GF-D8 (cell line): ENCODE measurements at regions not wholly inside any gene's neighbourhood (a gene's known extent, or its start where the extent isn't known, plus 50 kb on each side); places are given as distances from the start of the nearest gene placed in this dataset.

Source experiments
- DNase-seq: peaks from one replicate; lab custom pipeline; 2025; lab: John Stamatoyannopoulos, UW

DNA sequence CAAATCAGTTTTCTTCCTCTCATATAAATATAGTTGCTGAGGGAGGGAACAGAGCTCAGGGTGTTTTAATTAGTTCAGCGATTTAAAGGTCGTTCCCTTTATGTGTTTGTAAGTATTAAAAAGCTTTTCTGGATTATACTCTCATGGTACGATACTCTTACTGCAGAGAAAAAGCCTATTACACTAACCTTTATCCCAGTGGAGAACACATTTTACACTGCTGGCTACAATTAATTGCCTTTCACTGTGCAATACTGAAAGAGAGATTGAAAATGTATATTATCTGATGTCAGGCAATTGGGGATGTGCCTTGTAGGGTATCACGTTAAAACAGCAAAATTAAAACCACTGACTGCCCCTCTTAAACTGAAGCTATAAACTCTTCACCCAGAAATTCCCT is 526.9 kb upstream of the SGCG start:
- DNase-seq: no peak

DNA sequence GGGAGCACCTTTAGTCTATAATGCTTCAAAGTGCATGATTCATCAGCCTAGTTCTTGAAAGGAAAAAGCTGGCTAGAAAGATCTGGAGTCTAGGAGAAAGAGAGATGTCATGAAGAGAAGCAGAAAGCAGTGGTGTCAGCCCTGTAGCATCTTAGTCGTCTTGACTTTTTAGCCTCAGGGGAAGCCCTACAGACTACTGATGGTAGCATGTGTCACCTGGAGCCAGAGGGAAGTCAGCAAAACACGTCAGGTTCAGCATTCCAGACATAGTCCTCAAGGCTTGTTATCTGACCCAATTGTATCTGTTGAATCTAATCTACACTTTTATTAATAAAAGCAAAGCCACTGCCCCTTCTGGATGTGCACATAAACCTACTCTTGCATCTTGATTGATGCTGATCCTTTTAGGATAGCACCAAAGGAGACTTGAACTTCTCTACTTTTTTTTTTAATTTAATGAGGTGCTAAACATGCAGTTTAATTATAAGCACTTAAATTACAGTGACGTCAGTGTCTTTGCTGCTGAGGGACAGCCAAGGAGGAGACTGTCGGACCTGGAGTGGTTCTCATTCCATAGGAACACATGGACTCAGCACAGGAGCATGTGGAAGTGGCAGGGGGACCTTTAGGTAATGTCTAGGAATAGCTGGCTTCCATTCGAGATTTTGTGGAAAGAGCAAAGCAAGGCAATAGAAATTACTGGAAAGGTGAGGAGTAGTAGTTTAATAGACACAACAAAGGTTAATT is 525.5 kb upstream of the SGCG start:
- DNase-seq: no peak

DNA sequence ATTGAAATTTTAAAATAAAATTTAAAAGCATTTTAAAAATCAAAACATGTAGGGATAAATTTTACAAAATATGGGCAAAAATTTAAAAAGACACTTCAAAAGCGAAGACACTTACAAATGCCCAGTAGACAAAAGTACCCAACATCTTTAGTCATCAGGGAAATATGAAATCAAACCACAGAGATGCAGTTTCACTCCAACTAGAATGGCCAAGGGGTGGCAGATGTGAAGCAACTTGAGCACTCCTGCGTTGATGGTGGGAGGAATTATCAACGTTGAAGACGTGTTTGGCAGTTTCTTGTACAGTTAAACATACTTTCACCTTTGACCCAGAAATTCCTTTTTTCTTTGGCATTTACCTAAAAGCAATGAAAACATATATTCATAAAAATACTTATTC is 518.0 kb upstream of the SGCG start:
- no peak for DNase-seq

DNA sequence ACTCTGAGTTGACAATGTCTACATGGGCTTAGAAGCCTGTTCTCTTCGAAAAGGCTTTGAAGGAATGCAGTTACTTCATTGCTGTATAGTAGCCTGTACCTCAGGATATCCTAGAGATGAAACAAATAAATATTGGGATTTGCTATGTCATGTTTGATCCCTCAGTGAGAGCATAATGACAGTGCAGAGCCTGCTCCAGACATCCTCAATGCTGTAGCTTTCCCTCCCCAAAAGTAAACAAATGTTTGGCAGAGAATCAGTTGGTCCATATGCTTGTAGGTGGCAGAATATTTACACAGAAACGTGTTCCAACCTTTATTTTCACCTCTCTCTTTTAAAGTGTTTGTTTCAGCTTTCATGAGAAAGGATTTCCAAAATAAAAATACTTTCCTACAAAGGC is 515.3 kb upstream of the SGCG start:
- no peak for DNase-seq

DNA sequence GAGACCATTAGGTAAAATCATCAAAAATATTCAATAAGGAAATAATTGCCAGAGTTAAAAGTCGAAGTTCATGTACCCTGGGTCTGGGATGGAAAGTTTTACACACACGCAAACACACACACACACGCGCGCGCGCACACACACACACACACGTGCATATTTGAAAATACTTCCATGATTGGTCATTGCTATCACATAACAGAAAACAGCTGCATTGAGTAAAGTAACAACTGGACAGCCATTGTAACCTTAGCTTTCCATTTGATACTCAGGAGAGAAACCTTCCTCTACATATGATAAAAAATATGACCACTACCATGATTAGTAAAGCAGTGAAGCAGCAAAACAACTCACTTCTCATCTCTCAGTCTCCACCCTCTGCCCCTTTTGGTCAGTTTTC is 490.0 kb upstream of the SGCG start:
- DNase-seq: no peak

DNA sequence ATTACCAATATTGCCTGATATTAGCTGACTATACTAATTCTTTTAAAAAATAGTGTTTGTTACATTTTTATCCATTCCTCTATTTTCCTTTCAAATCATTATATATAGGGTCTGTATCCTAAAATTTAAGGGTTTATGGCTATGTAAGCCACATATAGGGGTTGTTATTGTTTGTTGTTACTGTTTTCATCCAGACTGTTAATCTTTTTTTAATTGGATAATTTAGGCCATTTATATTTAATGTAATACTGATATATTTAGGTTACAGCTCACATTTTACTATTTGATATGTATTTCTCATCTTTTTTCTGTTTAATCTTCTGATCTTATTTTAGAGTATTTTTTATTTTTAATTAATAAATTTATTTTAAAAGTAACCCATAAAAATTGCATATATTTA is 487.1 kb upstream of the SGCG start:
- DNase-seq: no peak

DNA sequence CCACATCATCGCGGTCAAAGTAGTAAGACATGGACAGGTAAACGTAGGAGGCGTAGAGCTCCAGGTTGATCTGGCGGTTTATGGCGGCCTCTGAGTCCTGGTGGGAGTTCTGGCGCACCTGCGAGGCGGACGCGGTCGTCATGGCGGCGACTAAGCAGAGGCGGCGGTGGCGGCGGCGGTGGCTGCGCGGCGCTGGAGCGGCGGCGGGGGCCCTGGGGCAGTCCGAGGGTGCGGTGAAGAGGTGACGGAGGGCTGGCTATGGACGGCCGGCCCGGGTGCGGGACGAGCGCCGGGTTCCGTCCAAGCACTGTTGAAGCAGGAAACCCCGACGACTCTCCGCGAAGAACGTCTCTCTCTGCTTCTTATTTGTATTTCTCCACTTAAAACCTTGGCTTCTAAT is 484.3 kb upstream of the SGCG start:
- no peak for DNase-seq

DNA sequence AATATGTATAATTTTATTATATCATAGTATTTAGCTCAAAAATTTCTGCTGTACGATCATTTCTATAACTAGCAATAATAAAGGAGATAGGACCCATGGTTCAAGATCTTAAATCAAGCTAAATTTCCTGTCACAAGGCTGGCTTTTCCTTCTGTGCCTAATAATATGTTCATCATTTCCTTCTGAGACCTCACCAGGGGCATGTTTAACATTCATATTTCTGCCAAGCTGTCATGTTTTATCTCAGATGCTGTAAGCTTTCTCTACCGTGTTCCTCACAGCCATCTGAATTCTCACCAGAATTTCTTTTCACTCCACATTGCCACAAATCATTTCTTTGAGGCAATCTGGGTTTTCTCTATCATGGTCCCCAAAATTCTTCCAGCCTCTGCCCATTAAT is 482.3 kb upstream of the SGCG start:
- DNase-seq: no peak

DNA sequence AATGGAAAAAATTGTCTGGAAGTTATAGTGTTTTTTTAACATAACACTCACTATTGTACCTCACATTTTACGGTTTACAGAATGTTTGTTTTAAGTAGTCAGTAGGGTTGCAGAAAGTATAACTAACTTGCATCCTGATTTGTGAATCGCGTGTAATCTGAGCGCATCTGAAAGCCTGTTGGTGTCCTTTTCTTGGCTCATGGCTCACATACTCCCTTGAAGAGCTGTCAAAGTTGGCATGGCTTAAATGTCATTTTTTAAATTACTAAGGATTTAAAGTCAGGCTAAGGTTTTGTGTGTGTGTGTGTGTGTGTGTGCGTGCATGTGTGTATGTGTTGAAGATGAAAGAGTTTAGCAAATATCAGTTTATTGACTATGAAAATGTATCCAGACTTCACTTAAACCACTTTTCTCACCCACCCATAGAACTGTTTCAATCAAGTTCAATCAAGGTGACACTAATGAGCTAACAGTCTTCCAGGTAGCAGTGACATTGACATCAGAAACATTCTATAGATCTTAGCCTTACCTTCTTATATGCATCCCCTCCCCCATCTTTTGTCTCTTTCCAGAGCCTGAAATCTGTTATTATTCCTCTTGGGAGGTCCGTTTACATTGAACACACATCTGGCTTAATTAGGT is 480.4 kb upstream of the SGCG start:
- no peak for DNase-seq

DNA sequence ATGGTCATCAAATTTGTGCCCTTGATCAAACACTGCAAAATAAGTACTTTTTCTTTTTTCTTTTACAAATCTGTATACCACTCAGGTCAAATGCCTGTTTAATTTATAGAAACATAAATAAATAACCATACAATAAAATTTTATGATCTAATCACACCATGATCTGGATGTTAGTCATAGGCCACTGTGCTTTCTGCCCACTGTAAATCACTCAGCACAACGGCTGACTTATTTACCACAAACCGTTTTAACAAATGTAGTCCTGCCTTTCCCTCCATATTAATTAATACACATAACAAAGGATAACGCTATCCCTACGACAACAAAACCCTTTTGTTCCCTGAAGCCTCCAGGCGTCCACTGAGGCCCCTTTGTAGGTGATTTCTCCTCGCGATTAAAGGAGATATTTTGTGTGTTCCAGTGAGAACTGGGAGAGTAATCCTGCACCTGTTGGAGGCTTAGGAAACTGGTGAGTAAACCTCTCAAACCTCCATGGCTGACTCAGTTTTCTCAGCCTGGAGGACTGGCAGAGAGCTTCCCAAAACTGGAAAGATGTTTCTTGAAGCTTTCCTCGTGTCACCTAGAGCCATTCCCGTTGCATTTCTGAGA is 477.1 kb upstream of the SGCG start:
- DNase-seq: no peak

DNA sequence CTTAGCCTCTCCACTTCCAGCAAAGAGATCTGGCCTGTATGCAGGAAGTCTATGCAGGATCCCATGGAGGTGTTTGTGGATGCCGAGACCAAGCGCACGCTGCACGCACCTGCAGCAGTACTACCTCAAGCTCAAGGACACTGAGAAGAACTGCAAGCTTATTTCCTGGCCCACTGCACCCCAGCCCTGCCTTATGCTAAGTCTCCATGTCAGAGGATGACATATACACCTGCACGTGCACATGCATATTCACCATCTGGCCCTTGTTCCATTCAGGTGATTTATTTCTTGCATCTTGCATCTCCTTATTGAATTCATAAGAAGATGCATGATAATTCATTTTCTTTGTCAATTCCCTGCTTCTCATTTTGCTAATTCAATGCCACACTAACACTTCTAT is 472.8 kb upstream of the SGCG start:
- no peak for DNase-seq

DNA sequence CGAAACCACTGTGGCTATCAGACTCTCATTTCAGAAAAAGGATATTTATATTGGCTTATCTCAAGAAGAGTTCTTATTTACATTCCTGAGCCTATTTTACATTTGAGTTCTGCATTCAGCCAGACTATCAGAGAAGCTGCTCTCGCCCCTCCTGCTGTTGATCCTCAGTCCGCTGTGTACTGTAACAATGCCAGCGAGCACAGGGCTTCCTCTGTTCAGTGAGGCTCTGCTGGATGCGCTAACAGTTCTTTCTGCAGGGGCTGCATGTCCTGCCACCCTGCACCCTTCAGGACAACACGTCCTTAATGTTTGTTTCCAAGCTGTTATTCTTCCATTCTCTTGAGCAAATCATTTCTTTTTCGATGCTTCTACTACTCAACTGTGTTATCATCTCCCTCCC is 463.7 kb upstream of the SGCG start:
- DNase-seq: no peak

DNA sequence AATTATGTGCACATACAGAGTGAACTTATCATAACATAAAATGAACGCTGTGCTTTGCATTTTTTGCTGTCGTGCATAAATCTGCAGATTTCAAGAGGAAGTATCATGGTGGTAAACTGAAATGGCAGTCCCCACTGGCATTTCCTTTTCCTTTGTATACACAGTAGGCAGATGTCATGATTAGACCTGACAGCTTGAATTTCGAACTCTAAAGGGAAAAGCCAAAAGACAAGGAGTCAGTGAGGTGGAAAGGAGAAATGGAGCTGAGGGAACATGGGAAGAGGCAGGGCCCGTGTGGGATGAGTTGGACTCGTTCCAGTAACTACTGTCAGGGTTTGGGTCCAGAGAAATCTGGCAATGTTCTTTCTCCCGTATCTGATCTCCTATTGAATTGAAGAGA is 454.1 kb upstream of the SGCG start:
- no peak for DNase-seq

DNA sequence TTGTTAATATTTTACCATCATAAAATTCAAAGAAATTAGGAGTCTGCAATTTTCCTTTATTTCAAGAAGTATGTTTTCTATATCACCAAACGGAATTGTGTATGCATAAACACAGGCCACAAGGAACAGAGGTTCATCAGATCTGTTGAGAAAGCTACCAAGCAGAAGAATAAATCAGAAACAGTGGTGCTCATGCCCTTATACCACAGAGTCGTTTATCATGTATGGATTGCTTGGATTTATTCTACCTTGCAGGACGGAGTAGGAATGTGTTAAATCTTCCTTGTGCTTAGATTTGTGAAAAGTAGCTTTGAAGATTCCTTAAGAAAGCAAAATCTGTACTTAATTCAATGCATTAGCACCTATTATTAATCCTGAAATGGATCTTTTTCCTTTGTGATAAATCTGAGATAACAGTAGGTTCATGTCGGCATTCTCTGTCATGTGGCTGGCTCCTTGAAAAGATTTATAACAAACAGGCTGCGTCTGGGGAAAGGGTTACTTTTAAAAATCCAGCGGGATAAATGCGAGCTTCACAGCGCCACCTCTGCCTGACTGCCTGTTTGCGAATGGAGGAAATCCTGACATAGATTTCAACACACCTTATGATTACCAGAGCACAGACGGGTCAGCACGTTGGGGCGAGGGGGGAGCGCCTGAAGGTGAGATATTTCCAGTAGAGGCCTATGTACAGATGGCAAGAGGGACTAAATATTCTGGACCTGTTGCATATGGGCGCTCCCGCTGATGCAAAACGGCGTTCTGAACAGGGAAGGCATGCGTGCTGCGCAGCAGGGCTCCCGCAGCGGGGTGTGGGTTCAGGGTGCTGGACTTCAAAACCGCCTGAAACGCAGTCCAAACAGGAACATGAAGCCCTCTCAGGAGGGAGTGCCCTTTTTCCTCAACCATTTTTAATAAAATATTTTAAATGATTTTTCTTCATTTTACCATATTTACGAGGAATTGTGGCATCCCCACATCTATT is 445.5 kb upstream of the SGCG start:
- no peak for DNase-seq

DNA sequence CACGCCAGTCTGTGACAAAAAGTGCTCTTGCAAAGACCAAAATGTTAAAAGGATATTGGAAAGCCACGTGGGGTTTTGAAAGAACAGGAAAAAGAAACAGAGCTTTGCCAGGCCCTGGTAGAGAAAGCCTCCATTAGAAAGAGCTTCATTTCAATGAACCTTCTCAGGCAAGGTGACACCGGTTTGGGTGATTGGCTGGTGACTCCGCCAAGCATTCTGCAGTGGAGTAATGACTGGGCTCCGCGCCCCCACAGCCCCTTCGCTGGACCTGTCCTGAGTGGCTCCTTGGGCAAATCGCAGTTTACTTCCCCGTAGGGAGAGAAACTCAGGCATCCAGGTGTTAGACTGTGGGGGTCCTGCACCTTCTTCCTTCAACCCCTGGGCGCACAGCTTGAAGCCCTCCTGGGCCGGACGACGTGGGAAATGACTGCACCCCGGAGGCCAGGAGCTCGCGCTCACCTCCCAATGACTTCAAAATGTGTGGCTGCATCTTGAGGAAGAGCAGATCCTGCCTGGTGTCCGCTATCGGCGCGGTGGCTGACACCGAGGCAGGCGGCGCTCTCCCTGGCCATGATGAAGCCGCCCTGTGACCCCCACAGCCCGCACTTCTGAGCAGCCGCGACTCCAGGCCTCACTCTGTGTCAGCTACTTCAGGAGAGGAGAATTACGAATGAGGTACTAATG is 444.6 kb upstream of the SGCG start:
- DNase-seq: no peak

DNA sequence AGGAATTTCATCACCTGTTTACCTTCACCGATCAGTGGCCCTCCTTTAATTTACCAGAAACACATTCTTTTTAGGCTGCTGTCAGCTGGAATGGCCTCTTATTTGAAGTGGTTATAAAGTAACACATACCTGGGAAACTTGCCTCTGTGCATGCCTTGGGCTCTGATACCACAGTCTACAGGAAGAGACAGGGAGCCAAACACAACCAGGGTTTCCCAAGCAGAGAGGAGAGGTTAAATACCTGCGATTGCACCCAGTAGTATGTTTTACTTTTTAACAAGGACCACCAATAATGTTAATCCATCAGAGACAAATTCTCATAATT is 444.0 kb upstream of the SGCG start:
- DNase-seq: no peak

DNA sequence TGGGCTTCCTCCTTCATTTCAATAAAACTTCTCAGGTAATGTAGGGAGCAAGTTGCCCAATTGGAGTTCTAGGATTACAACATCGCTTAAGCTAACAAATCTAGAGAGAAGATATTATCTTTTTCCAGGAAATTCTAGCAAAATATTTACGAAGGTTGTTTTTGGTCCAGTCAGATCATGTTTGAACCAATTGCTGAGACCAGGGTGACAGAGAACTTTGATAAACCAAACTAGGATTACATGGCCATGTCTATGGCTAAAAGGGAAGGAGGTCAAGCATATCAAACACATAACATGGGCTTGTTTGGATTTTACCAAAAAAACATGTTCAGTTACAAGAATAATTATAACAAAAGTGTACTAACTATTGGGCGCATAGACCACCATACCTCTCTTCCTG is 442.4 kb upstream of the SGCG start:
- DNase-seq: no peak

DNA sequence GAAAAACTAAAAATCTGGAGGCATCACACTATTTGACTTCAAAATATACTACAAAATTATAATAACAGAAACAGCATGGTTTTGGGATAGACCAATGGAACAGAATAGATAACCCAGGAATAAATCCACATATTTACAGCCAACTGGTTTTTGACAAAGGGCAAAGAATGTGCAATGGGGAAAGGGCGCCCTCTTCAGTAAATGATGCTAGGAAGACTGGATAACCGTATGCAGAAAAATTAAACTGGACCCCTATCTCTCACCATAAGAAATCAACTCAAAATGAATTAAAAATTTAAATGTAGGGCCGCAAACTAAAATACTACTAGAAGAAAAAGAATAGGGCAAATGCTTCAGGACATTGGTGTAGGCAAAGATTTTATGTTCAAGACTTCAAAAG is 440.5 kb upstream of the SGCG start:
- no peak for DNase-seq

DNA sequence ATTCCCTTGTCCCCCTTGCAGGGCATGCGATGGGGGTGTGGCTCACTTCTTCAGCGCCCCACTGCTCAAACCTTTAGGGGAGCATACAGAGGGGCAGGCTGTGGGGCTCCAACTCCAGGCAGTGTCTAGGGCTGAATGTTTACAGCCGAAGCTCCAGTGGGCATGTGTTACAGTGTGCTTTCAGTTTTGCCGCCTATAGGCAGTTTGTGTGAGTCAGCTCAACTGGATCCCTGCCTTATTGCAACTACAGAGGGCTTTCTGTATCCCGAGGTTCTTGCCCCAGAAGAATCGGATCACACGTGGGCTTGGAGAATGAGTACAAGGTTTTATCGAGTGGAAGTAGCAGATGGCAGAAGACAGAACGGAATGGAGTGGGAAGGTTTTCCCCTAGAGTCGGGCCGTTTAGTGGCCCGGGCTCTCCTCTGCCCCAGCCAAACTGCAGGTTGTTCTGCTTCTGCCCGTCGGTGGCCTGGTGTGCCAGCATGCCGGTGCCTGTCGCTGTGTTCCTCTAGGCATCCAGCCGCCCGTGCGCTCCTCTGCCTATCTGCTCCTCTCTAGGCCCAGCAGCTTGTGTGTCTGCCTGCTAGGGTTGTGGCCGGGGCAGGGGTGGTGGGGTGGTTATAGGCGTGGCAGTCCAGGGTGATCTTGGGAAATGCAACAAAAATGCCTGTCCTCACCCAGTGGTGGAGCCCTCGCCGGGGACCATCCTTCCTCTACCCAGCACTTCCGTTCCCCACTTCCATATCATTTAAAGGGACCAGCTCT is 435.9 kb upstream of the SGCG start:
- DNase-seq: no peak

DNA sequence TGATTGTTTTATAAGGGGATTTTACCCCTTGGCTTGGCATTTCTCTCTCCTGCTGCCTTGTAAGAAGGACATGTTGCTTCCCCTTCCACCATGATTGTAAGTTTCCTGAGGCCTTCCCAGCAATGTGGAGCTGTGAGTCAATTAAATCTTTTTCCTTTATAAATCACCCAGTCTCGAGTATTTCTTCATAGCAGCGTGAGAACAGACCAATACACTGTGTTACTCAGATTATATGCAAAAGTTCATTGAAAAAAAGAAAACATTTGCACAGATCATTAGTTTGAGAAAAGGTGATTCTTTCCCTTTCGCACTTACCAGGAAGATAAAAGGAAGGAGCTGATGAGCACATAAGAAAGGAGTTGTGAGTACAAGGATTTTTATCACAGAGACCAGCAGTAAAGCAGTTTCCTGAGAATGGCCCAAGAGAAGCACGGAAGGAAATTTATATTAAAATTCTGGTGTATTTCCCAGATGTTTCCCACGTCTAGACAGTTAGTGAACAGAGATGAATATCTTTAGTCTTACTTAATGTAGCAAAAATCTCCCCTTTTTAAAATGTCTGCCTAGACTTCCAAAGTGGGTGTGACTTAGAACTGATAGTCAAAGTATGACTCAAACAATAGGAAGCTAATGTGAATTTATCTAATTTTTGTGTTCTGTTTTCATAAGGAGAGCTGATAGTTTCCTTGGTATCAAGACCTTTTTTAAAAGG is 431.8 kb upstream of the SGCG start:
- no peak for DNase-seq

DNA sequence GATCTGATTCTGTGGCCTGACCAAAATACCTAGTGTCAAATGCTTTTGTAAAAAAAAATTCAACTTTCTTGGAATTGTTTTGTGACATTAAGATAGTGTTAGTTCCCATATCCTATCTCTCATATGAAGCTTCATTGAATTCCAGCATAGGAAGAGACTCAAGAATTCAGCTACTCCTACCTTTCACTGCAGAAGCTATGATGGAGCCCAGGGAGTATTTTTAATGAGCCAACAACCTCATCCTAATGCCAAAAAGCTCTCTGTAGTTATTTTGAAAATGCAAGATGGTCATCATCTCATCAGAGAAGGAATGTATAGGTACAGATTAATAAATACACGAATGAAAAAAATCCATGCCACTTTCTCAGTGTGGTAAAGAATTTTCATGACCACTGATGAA is 431.2 kb upstream of the SGCG start:
- DNase-seq: no peak
